ENCODE measurements at regions not wholly inside any gene's neighbourhood (a gene's known extent, or its start where the extent isn't known, plus 50 kb on each side); places are given as distances from the start of the nearest gene placed in this dataset.

DNA sequence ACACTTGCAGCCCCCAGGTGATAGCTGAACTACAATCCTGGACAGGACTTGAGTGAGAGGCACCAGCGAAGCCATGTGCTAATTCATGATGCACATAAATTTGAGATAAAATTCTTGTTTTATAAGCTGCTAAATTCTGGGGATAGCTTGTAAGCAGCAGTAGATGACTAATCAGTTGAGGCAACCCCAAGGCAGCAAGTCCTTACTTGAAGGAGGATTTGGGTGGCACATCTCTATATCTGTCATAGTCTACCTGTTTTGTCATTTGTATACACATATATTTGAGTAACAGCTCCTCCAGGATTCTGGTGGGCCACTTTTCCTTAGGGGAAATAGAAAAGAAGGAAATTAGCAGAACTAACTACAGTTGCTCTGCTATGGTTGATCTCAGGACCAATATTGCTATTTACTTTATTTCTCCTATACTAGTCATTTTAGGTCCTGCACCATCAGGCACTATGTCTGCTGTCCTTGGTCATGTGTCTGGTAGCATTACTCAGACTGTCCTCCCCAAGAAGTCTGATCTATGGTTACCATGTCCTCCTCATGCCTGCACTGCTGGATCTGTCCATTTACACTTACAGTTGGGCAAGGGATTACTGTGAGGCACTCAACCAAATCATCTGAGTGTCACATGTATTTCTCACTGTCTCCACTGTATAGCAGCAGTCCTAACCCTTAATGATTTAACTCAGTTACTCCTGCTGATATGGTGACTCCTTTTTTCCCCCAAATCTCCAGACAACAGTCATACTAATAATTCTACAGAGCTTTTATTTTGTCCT is 436.0 kb upstream of the CWC22 start:
- intact Hi-C loops (cut with micrococcal nuclease): loop anchor here (1.0 kb wide), 1 partner anchor 30 kb away; no protein-coding TSS in a partner anchor
- H3K27ac Mint-ChIP-seq: no peak overlapping the region
- H3K27me3 Mint-ChIP-seq (ENCODE audit: low read depth in 2 of 2): no peaks in the 10 kb centered on the region
- H3K4me3 Mint-ChIP-seq: no peak overlapping the region
- Histone ChIP-seq H3K27ac (ENCODE audit: low read length) (no peak overlapping the region), H3K27me3 (ENCODE audit: control insufficient read depth, insufficient read depth, low read length) (no peaks in the 10 kb centered on the region), H3K4me3 (ENCODE audit: low read length) (no peak overlapping the region), H3K36me3 (ENCODE audit: control insufficient read depth, insufficient read depth, low read length) (no peaks in the 10 kb centered on the region), H3K4me1 (ENCODE audit: control insufficient read depth, insufficient read depth, low read length) (no peaks in the 10 kb centered on the region), H3K9me3 (ENCODE audit: control insufficient read depth, insufficient read depth, low read length) (no peaks in the 10 kb centered on the region)
- peaks cover 5 to 9% of the 10 kb centered on the region in 2 donors for H3K9me3 Mint-ChIP-seq
- no peak for ATAC-seq
- whole genome bisulfite sequencing (ENCODE audit: insufficient coverage): 90% methylated on average over 1 of the region's 1 CpG
- no peaks in the 10 kb centered on the region for H3K36me3 Mint-ChIP-seq
- H3K4me1 Mint-ChIP-seq: no peaks in the 10 kb centered on the region
- DNase-seq: no peak
- no peak for TF ChIP-seq CTCF (IDR thresholded peaks at IDR 0.05)

DNA sequence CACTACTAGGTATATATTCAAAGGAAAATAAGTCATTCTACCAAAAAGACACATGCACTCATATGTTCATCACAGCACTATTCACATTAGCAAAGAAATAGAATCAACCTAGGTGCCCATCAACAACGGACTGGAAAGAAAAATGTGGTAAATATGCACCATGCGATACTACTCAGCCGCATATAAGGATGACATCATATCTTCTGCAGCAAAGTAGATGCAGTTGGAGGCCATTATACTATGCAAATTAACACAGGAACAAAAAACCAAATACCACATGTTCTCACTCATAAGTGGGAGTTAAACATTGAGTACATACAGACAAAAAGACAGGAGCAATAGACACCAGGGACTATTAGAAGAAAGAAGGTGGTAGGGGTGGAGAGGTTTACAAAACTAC is 412.1 kb upstream of the CWC22 start:
- H3K4me1 Mint-ChIP-seq: no peaks in the 10 kb centered on the region
- H3K9me3 Mint-ChIP-seq: peaks cover under 1 to 2% of the 10 kb centered on the region in 2 donors
- Histone ChIP-seq H3K4me1 (ENCODE audit: control insufficient read depth, insufficient read depth, low read length) (no peaks in the 10 kb centered on the region), H3K36me3 (ENCODE audit: control insufficient read depth, insufficient read depth, low read length) (no peaks in the 10 kb centered on the region), H3K27ac (ENCODE audit: low read length) (no peak overlapping the region), H3K27me3 (ENCODE audit: control insufficient read depth, insufficient read depth, low read length) (no peaks in the 10 kb centered on the region), H3K4me3 (ENCODE audit: low read length) (no peak overlapping the region), H3K9me3 (ENCODE audit: control insufficient read depth, insufficient read depth, low read length) (no peaks in the 10 kb centered on the region)
- H3K27ac Mint-ChIP-seq: no peak overlapping the region
- DNase-seq (no peak), ATAC-seq (no peak)
- intact Hi-C loops (cut with micrococcal nuclease): no loop called here
- WGBS (ENCODE audit: insufficient coverage): 89% methylated on average over 3 of the region's 3 CpGs
- no peaks in the 10 kb centered on the region for H3K27me3 Mint-ChIP-seq (ENCODE audit: low read depth in 2 of 2)
- H3K36me3 Mint-ChIP-seq: no peaks in the 10 kb centered on the region
- no peak for TF ChIP-seq CTCF (IDR thresholded peaks at IDR 0.05)
- H3K4me3 Mint-ChIP-seq: no peak overlapping the region

DNA sequence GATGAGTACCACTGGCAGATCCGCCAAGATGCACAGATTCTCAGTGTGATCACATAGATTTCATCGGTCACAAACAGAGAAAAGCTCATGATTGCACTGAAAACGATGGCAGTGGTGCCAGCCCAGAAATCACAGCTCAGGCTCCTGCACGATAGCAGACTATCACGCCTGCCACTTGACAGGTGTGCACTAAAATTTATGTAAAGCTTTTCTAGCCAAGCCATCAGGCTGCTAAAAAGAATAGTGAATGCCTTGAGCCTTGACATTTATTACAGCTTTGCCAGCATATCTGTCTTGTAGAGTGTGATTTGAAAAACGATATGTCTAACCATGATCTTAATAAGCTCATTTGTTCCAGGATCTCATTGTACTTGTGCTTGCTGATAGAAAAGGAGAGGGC is 409.5 kb upstream of the CWC22 start:
- Histone ChIP-seq H3K4me1 (ENCODE audit: control insufficient read depth, insufficient read depth, low read length) (no peaks in the 10 kb centered on the region), H3K27ac (ENCODE audit: low read length) (no peak overlapping the region), H3K27me3 (ENCODE audit: control insufficient read depth, insufficient read depth, low read length) (no peaks in the 10 kb centered on the region), H3K9me3 (ENCODE audit: control insufficient read depth, insufficient read depth, low read length) (no peaks in the 10 kb centered on the region), H3K36me3 (ENCODE audit: control insufficient read depth, insufficient read depth, low read length) (no peaks in the 10 kb centered on the region), H3K4me3 (ENCODE audit: low read length) (no peak overlapping the region)
- Mint-ChIP-seq H3K36me3 (no peaks in the 10 kb centered on the region), H3K4me3 (no peak overlapping the region), H3K9me3 (peaks cover 0 to 2% of the 10 kb centered on the region in 2 donors), H3K27me3 (ENCODE audit: low read depth in 2 of 2) (no peaks in the 10 kb centered on the region), H3K4me1 (no peaks in the 10 kb centered on the region), H3K27ac (no peak overlapping the region)
- 93% methylated on average over 6 of the region's 6 CpGs for WGBS (ENCODE audit: insufficient coverage)
- DNase-seq (no peak), ATAC-seq (no peak)
- TF ChIP-seq CTCF (IDR thresholded peaks at IDR 0.05): no peak
- intact Hi-C loops (cut with micrococcal nuclease): no loop called here

DNA sequence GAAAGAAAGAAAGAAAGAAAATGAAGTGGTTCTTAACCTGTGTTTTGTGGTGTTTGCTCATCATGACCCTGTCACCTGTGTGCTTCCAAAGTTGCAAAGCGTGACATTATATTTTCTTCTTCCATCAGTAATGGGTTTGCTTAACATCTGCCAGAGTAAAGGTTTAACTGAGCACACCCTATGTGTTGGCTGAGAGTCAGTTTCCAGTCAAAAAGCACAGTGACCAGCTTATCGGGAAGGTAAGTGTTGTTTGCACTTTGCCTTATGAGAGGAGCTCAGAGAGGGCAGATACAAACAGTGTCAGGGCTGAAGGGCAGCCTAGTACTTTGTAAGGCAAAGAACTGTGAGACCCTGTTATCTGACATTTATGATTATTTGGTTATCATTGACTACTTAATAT is 406.2 kb upstream of the CWC22 start:
- no peaks in the 10 kb centered on the region for H3K27me3 Mint-ChIP-seq (ENCODE audit: low read depth in 2 of 2)
- no peaks in the 10 kb centered on the region for H3K4me1 Mint-ChIP-seq
- Histone ChIP-seq H3K27me3 (ENCODE audit: control insufficient read depth, insufficient read depth, low read length) (no peaks in the 10 kb centered on the region), H3K4me1 (ENCODE audit: control insufficient read depth, insufficient read depth, low read length) (no peaks in the 10 kb centered on the region), H3K36me3 (ENCODE audit: control insufficient read depth, insufficient read depth, low read length) (no peaks in the 10 kb centered on the region), H3K27ac (ENCODE audit: low read length) (no peak overlapping the region), H3K9me3 (ENCODE audit: control insufficient read depth, insufficient read depth, low read length) (no peaks in the 10 kb centered on the region), H3K4me3 (ENCODE audit: low read length) (no peak overlapping the region)
- 95% methylated on average over 2 of the region's 2 CpGs for WGBS (ENCODE audit: insufficient coverage)
- no peaks in the 10 kb centered on the region for H3K36me3 Mint-ChIP-seq
- intact Hi-C loops (cut with micrococcal nuclease): loop anchor here (1.0 kb wide), 1 partner anchor 30 kb away; no protein-coding TSS in a partner anchor
- peaks cover 0 to 2% of the 10 kb centered on the region in 2 donors for H3K9me3 Mint-ChIP-seq
- DNase-seq (no peak), ATAC-seq (no peak)
- H3K4me3 Mint-ChIP-seq: no peak overlapping the region
- no peak for TF ChIP-seq CTCF (IDR thresholded peaks at IDR 0.05)
- H3K27ac Mint-ChIP-seq: no peak overlapping the region

All from natural killer cell (primary cell).